ENCODE measurements at regions not wholly inside any gene's neighbourhood (a gene's known extent, or its start where the extent isn't known, plus 50 kb on each side); places are given as distances from the start of the nearest gene placed in this dataset.

DNA sequence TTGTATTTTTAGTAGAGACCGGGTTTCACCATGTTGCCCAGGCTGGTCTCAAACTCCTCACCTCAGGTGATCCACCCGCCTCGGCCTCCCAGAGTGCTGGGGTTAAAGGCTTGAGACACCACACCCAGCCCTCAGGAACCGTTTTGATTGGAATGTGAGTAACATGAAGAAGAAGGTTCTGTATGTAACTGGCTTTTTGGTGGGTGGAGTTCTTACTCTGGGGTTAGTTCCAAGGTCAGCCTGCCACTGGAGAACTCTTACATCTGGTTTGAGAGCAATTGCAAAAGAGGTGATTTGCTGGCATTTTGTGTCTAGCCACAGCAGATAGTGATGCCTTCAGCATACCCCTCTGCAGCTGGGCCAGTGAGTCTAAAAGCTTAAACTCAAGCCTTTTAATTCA, 457.8 kb upstream of the VSTM2A start:
- intact Hi-C loops (cut with micrococcal nuclease) = no loop called here
- Histone ChIP-seq H3K79me2 (ENCODE audit: insufficient read depth, low read length) (no peaks in the 10 kb centered on the region), H3K4me2 (replicated peaks; ENCODE audit: extremely low read depth, low read length, poor library complexity, severe bottlenecking) (no peak overlapping the region), H3K36me3 (replicated peaks in 1 of 2; ENCODE audit: control insufficient read depth in 1 of 2, insufficient read depth in 2 of 2, low read length in 2 of 2) (no peaks in the 10 kb centered on the region), H3K27me3 (ENCODE audit: control insufficient read depth in 2 of 2, insufficient read depth in 2 of 2, low read length in 2 of 2) (no peaks in the 10 kb centered on the region), H3K4me1 (ENCODE audit: control insufficient read depth in 1 of 2, insufficient read depth in 2 of 2, low read length in 2 of 2) (no peaks in the 10 kb centered on the region), H3K4me3 (replicated peaks in 1 of 3; ENCODE audit: low read depth in 2 of 3, low read length in 3 of 3) (no peak overlapping the region), H2AFZ (ENCODE audit: insufficient read depth, low read depth, low read length, poor library complexity, severe bottlenecking) (no peak overlapping the region), H3K27ac (ENCODE audit: low read depth in 1 of 2, low read length in 2 of 2) (no peak overlapping the region), H3K9ac (ENCODE audit: insufficient read depth, low read length, poor library complexity, severe bottlenecking) (no peak overlapping the region), H3K9me3 (replicated peaks in 1 of 2; ENCODE audit: control insufficient read depth in 1 of 2, insufficient read depth in 1 of 2, low read length in 2 of 2) (peaks cover 32 to 45% of the 10 kb centered on the region in 2 donors), H4K20me1 (ENCODE audit: insufficient read depth, low read length) (no peaks in the 10 kb centered on the region)
- DNase-seq = no peak
- TF ChIP-seq, protein P1, sequence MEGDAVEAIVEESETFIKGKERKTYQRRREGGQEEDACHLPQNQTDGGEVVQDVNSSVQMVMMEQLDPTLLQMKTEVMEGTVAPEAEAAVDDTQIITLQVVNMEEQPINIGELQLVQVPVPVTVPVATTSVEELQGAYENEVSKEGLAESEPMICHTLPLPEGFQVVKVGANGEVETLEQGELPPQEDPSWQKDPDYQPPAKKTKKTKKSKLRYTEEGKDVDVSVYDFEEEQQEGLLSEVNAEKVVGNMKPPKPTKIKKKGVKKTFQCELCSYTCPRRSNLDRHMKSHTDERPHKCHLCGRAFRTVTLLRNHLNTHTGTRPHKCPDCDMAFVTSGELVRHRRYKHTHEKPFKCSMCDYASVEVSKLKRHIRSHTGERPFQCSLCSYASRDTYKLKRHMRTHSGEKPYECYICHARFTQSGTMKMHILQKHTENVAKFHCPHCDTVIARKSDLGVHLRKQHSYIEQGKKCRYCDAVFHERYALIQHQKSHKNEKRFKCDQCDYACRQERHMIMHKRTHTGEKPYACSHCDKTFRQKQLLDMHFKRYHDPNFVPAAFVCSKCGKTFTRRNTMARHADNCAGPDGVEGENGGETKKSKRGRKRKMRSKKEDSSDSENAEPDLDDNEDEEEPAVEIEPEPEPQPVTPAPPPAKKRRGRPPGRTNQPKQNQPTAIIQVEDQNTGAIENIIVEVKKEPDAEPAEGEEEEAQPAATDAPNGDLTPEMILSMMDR (IDR thresholded peaks at IDR 0.05) = no peak
- Mint-ChIP-seq H3K4me1 (no peaks in the 10 kb centered on the region), H3K27ac (no peak overlapping the region), H3K36me3 (no peaks in the 10 kb centered on the region), H3K9me3 (peaks cover 0 to 25% (median 9%) of the 10 kb centered on the region in 7 donors), H3K27me3 (ENCODE audit: low read depth in 3 of 3) (no peaks in the 10 kb centered on the region), H3K4me3 (no peak overlapping the region)
- 100% methylated on average over 1 of the region's 4 CpGs for WGBS (ENCODE audit: insufficient coverage)

DNA sequence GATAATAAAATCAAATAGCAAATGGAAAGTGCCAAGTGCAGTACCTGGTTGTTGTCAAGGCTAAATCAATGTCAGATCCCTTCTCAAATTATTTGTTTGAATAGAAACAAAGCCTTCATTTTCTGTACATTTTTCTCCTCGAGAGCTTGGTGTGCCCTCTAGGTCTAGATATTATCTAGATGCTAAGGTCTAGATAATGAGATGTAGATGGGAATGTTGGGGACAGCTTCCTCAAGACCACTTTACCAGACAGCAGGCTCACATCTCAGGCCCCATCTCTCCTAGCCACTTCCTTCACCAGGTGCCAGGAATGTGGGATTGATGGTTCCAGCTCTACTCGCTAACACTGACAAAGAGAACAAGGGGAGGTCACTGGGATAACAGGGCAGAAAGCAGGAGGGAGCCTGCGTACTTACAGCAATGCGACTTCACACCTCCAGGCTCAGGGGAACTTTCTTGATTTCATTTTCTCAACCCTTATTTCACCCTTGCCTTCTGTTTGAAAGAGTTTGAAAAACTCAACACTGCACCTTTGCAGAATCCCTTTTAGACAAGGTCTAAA, 451.4 kb upstream of the VSTM2A start:
- Histone ChIP-seq H3K4me2 (replicated peaks; ENCODE audit: extremely low read depth, low read length, poor library complexity, severe bottlenecking) (no peak overlapping the region), H2AFZ (ENCODE audit: insufficient read depth, low read depth, low read length, poor library complexity, severe bottlenecking) (no peak overlapping the region), H3K4me3 (replicated peaks in 1 of 3; ENCODE audit: low read depth in 2 of 3, low read length in 3 of 3) (no peak overlapping the region), H3K9ac (ENCODE audit: insufficient read depth, low read length, poor library complexity, severe bottlenecking) (no peak overlapping the region), H3K79me2 (ENCODE audit: insufficient read depth, low read length) (no peaks in the 10 kb centered on the region), H3K27me3 (ENCODE audit: control insufficient read depth in 2 of 2, insufficient read depth in 2 of 2, low read length in 2 of 2) (no peaks in the 10 kb centered on the region), H3K9me3 (replicated peaks in 1 of 2; ENCODE audit: control insufficient read depth in 1 of 2, insufficient read depth in 1 of 2, low read length in 2 of 2) (peaks cover 19 to 28% of the 10 kb centered on the region in 2 donors), H3K36me3 (replicated peaks in 1 of 2; ENCODE audit: control insufficient read depth in 1 of 2, insufficient read depth in 2 of 2, low read length in 2 of 2) (no peaks in the 10 kb centered on the region), H3K27ac (ENCODE audit: low read depth in 1 of 2, low read length in 2 of 2) (no peak overlapping the region), H4K20me1 (ENCODE audit: insufficient read depth, low read length) (no peaks in the 10 kb centered on the region), H3K4me1 (ENCODE audit: control insufficient read depth in 1 of 2, insufficient read depth in 2 of 2, low read length in 2 of 2) (no peaks in the 10 kb centered on the region)
- peaks cover 0 to 20% (median 4%) of the 10 kb centered on the region in 7 donors for H3K9me3 Mint-ChIP-seq
- no peaks in the 10 kb centered on the region for H3K36me3 Mint-ChIP-seq
- H3K27me3 Mint-ChIP-seq (ENCODE audit: low read depth in 3 of 3) = no peaks in the 10 kb centered on the region
- no peak for DNase-seq
- TF ChIP-seq, protein P1 (IDR thresholded peaks at IDR 0.05) = no peak
- intact Hi-C loops (cut with micrococcal nuclease) = no loop called here
- 57% methylated on average over 1 of the region's 4 CpGs for WGBS (ENCODE audit: insufficient coverage)
- H3K27ac Mint-ChIP-seq = peak overlapping the region in 1 of 7 donors; percentile 23
- H3K4me1 Mint-ChIP-seq = no peaks in the 10 kb centered on the region
- H3K4me3 Mint-ChIP-seq = no peak overlapping the region

All from CD14-positive monocyte (primary cell).